Right lobe of liver (tissue), 4 donors: ENCODE measurements at regions not wholly inside any gene's neighbourhood (a gene's known extent, or its start where the extent isn't known, plus 50 kb on each side); places are given as distances from the start of the nearest gene placed in this dataset.

Experiments
- CTCF ChIP-seq, 4 donors: fragments of 200-600 bp in 3 of 4; fragments of 450-650 bp in 1 of 4; IDR thresholded peaks; one replicate each; pipeline versions ENCODE4 v1.5.1 to v1.8.0; 2016 to 2022; ENCODE audit warnings: antibody characterized with exemption in 4 of 4, mild to moderate bottlenecking in 2 of 4
- POLR2A ChIP-seq: fragments of 450-650 bp; IDR thresholded peaks from one replicate; pipeline ENCODE4 v1.6.1; 2017; ENCODE audit warnings: antibody characterized with exemption, mild to moderate bottlenecking
- donor health status: DM: no; HTN: no; CAD: no.
- donor health status: DM: no; HTN: no; CAD: no.
- donor health status: DM: no; HTN: yes; CAD: no.

GRCh38 chr10:107496594-107496993 is 332.1 kb upstream of the SORCS1 start:
- TF ChIP-seq POLR2A, result no peak
- TF ChIP-seq CTCF (IDR thresholded peaks at IDR 0.05), result no peak
